NCI-H2107 treated with DMSO at 0.1 percent for 48 hours (cell line): ENCODE measurements at regions not wholly inside any gene's neighbourhood (a gene's known extent, or its start where the extent isn't known, plus 50 kb on each side); places are given as distances from the start of the nearest gene placed in this dataset.

ENCODE experiments used
- DNase-seq: peaks from one replicate; lab custom pipeline; 2025; ENCODE audit not compliant: unreplicated experiment; lab: John Stamatoyannopoulos, UW

DNA sequence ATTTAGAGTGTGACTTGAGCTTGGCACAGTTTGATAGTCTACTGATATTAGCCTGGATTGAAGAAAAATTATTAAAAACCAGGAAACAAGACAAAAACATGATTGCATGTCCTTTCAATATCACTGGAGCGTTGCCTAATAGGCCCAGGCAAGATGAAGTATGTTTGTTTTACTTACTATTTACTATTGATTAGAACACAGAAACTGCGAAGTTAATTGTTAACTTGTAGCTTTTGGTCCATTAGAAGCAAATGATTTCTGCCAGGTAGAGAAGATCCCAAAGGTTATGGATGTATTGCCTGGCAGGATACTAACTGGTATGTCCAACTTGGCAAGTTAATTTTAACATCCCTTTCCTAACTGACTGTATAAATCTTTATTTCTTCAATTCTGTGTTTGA is 268.9 kb downstream of the ETNK1 start:
- DNase-seq: no peak

DNA sequence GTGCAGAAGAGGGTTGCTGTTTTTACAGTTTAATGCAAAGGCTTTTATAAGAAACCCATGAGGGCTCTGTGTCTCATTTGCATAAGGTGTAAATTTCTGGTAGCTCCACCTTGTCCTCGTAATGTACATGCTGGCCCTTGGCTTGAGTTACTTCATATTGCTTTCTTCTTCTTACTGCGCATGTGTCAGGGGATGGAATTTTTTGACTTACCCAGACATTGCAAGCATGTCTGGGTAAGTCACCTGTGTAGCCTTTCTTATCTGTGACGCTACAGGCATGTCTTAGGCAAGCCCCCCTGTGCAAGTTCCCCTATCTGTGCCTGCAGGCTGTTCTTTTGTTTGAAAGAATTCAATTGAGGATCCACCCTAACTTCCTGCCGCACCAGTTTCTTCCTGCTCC is 274.2 kb downstream of the ETNK1 start:
- DNase-seq: no peak

DNA sequence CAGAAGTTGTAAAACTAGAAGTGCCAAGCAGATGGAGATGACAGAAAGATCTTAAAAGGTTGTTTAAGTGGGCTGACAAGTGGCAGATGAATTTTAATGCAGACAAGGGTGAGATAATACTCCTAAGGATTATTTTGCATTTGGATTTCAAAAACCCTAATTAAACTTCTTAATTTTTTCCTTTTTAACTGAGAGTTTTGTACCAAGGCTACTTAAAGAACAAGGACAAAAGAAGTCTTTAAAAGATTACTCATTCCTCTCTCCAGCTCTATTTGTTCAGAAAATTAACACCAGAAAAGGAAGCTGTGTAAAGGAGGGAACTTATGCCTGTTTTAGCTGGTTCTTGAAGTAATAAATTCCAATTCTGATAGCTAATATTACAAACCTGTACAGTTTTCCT is 275.4 kb downstream of the ETNK1 start:
- DNase-seq: no peak

- DNase-seq: no peak
Observed at GRCh38 chr12:22904485-22904884, 279.5 kb downstream of the ETNK1 start.

- DNase-seq: no peak
Observed at GRCh38 chr12:22916241-22916640, 291.3 kb downstream of the ETNK1 start.

GRCh38 chr12:22916815-22917214 is 291.8 kb downstream of the ETNK1 start:
- no peak for DNase-seq

DNA sequence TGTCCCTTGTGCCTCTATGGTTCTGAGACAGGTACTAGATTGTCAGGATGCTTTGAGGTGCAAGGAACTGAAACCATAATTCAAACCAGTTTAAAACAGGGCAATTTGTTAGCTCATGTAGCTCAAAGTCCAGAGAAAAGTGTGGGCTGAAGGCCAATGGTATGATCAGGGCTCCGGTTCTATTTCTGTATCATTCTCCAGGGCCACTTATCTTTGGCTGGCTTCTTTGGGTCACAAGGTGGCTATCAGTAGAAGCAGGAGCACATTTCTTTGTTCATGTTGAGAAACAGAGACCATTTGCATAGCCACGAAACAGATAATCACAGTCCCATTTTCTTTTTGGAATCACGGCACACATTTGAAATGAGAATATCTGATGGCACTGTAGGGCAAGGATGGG is 294.9 kb downstream of the ETNK1 start:
- DNase-seq: no peak

DNA sequence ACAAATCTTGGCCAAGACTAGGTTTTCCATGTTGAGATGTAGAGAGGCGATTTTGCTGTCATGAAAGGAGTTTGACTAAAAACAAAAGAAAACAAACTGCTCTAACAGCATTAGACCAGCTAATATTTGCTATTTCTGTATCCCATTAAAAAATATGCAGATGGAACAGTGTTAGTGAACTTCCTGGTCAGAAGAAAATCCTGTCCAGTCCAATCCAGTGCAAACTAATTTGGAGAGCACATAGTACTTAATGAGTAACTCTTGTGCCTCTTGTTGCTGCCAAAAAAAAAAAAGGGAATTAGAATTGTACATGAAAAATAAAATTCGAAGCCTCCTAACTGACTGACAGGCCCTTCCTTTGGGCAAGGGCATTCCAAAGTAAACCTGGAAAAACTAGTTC is 298.8 kb downstream of the ETNK1 start:
- DNase-seq: no peak

DNA sequence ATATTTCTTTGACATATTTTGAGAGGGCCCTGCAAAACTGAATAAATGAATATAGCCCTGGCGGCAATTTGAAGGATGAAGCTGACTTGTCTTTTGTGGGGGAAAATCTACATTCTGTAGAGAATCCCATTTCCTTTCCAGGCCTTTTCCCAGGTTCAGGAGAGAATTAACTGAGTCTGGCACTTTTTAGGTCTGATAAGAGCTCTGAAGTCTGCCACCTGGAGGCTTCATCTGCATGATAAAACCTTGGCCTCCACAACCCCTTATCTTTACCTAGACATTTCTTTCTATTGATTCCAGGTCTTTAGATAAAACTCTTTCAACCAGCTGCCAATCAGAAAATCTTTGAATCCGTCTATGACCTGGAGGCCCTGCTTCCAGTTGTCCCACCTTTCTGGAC is 299.4 kb downstream of the ETNK1 start:
- DNase-seq: no peak

DNA sequence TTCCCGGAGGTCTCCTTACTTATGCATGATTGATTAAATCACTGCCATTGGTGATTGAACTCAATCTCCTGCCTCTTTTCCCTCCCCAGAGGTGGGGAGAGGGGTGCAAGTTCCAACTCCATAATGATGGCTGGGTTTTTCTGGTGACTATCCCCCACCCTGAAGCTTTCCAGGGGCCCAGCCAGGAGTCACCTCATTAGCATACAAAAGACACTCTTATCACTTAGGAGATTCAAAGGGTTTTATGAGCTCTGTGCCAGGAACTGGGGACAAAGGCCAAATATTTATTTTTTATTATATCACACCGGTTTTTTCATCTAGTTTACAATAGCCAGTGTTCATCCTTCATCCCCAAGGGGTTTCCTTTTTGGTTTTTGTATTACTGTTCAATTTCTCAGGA is 300.7 kb downstream of the ETNK1 start:
- no peak for DNase-seq

GRCh38 chr12:22932431-22932830 is 307.5 kb downstream of the ETNK1 start:
- no peak for DNase-seq

DNA sequence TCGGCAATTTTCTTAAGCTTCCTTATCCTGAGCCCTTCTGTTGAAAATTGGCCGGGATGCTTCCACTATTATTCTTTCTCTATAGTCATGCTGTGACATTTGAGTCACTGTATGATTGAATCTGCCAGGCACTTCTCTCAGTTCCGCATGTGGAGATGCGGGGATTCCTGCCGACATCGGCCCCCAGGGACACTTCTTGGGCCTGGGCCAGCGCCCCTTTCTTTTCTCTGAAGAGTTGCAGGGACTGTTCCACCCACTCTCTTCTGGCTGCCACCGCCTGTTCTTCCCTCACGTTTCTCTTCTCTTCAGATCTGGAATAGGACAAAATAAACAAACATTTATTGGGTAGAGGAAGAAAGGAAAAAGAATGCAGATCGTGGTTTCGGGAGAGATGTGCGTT is 310.1 kb downstream of the ETNK1 start:
- DNase-seq: peak; percentile 11

DNA sequence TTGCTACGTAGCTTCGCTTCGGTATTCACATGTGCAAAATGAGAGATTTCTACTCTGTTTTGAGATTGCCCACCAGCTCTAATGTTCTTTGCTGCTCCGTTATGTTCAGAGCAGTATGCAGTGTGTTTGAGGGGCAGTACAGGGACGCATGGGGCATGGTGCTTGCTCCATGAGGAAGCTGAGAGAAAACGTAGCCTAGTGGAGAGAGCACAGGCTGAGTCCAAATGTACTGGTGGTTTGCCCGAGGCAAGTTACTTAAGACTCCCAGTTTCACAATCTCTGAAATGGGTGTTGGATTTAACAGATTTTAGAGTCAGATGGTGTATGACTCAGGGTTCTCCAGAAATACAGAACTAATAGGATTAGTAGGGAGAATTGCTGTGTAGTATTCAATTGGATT is 310.5 kb downstream of the ETNK1 start:
- DNase-seq: no peak

GRCh38 chr12:22938323-22938722 is 313.4 kb downstream of the ETNK1 start:
- DNase-seq: no peak

GRCh38 chr12:22951206-22951605 is 326.2 kb downstream of the ETNK1 start:
- no peak for DNase-seq

- DNase-seq: no peak
Observed at GRCh38 chr12:22956690-22957089, 331.7 kb downstream of the ETNK1 start.

- no peak for DNase-seq
Observed at GRCh38 chr12:22967171-22967570, 342.2 kb downstream of the ETNK1 start.

DNA sequence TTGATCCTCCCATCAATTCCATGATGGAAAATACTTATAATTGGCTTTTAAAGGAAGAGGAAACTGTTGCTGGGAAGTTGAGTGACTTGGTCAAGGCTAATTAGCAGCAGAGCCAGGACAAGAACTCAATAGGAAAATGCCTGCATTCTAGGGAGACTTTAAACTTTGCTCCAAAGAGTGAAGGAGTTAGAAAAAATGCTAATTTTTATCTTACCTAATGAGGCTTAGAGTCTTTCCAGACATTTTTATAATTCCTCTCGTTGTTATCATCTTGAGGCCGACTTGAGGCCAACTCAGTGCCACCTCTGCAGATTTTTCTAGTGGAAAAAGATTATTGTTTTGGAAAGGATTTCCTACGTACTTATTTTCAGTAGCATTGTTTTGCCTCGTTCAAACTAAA is 344.6 kb downstream of the ETNK1 start:
- no peak for DNase-seq

DNA sequence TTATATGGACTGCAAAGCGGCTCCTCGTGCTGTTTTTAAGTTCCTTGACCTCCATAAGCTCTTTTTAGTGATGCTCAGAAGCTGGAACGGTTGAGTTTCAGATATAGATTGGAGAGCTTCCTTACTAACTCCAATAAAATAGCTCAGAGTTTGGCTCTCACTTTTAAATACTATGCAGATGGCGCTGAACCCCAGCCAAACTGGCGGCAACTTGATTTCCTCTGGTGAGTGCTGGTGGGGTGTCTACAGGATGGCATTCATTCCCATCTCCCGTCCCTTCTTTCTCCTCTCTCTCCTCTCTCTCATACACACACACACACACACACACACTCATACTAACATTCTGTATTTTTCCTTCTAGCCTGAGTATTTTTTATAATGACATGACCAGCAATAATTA is 346.3 kb downstream of the ETNK1 start:
- no peak for DNase-seq

DNA sequence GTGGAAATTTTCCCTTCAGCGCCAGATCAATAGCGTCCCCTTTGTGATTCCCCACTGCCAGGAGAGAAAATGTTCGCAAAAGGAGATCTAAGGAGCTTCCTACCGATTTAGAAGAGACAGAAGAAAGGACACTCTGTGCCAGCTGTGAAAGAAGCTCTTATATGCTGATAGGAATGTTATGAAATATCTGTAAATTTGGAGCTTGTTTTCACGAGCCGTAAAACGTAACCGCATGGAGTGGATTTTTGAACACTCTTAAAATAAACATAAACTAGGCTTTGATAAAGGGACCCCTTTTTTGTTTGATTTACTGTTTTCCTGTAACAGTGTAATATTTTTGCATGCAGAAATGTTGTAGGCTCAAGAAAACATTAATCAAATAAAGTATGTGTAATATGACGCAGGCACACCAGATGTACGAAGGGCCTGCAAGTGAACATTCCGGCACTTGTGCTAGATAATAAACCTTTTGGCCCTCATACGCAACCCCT is 346.8 kb downstream of the ETNK1 start:
- DNase-seq: no peak

- DNase-seq: no peak
Observed at GRCh38 chr12:22974865-22975264, 349.9 kb downstream of the ETNK1 start.

- no peak for DNase-seq
Observed at GRCh38 chr12:22978962-22979361, 354.0 kb downstream of the ETNK1 start.

DNA sequence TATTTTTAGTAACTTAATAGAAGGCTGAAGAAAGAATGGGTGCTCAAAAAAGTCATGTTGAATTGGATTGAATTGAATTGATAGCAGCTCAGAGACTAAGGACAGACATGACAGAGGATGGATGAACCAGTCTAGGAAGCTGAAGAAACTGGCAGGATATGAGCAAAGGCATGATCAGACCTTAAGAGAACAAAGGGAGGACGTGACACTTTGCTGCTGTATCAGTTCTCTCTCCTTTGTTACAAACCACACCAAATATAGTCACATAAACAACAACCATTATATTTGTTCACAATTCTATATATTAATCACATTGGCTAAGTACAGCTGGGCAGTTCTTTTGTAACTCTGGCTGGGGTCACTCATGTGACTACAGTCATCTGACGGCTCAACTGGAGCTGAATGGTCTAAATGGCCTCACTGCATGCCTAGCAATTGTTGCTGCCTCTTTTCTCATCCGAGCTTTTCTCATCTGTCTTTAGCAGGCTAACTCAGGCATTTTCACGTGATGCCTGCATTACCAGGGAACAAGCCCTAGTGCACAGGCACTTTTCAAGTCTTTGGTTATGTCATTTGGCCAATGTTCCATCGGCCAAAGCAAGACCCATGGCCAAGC is 355.0 kb downstream of the ETNK1 start:
- no peak for DNase-seq

DNA sequence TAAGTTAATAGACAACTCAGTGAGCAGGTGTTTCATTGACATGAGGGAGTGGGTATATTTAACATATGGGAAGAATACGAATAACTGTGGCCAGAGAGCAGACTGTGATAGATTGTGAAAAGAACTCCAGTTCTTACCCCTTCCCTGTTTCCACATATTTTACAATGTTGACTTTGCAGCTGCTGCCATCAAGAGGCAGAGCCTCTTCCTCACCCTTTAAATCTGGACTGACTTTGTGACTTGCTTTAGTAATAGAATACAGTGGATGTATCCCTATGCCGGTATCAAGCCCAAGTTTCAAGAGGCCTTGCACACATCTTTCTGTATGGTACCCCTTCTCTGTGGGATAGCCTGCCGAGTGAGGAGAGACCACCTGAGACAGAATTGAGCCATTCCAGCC is 356.7 kb downstream of the ETNK1 start:
- DNase-seq: no peak
